ENCODE measurements at regions not wholly inside any gene's neighbourhood (a gene's known extent, or its start where the extent isn't known, plus 50 kb on each side); places are given as distances from the start of the nearest gene placed in this dataset.

- TF ChIP-seq ZNF184 (CRISPR knock-in tag; IDR thresholded peaks at IDR 0.05) (no peak), YY1 (IDR thresholded peaks at IDR 0.05; ENCODE audit: borderline replicate concordance in 1 of 3, control insufficient read depth in 1 of 3, extremely low read depth in 1 of 3, insufficient read depth in 3 of 3, insufficient read length in 1 of 3, insufficient replicate concordance in 2 of 3, low read depth in 1 of 3, low read length in 2 of 3) (no peak), MAZ (CRISPR knock-in tag; conservative IDR thresholded peaks at IDR 0.05 in 1 of 2, IDR thresholded peaks at IDR 0.05 in 1 of 2) (no peak), POLR2A (conservative IDR thresholded peaks at IDR 0.05) (no peak), EP300 (IDR thresholded peaks at IDR 0.05; ENCODE audit: low read length) (no peak), ZNF232 (CRISPR knock-in tag; IDR thresholded peaks at IDR 0.05) (no peak), MAFF (IDR thresholded peaks at IDR 0.05; ENCODE audit: low read length) (no peak), KAT7 (CRISPR knock-in tag; IDR thresholded peaks at IDR 0.05; ENCODE audit: borderline replicate concordance) (no peak)
These were observed 111.6 kb upstream of the PIEZO2 start for GRCh38 chr18:11260961-11261461.

Data from K562 (cell line).